ENCODE measurements at regions not wholly inside any gene's neighbourhood (a gene's known extent, or its start where the extent isn't known, plus 50 kb on each side); places are given as distances from the start of the nearest gene placed in this dataset.
"Not testable (repeated sequence)": the region's sequence is repeated elsewhere in the genome, so short reads cannot be mapped to it uniquely, and the experiment has no call there.

- Histone ChIP-seq H3K4me3 (ENCODE audit: low read depth, low read length) (no peak overlapping the region), H3K27ac (ENCODE audit: low read depth, low read length) (no peak overlapping the region)
- no peak for DNase-seq (ENCODE audit: low read depth in 4 of 6, low spot score in 6 of 6)
Measured at GRCh38 chr11:34798985-34799384, 117.2 kb downstream of the APIP start.

GRCh38 chr11:34797497-34797896 is 118.7 kb downstream of the APIP start:
- H3K4me3 ChIP-seq (ENCODE audit: low read depth, low read length); H3K27me3 ChIP-seq (ENCODE audit: control insufficient read depth, insufficient read depth, low read length); DNase-seq (ENCODE audit: low read depth in 4 of 6, low spot score in 6 of 6); H3K4me1 ChIP-seq (ENCODE audit: control insufficient read depth, insufficient read depth, low read length); H3K36me3 ChIP-seq (ENCODE audit: control insufficient read depth, insufficient read depth, low read length); H3K9me3 ChIP-seq (ENCODE audit: control insufficient read depth, insufficient read depth, low read length); H3K27ac ChIP-seq (ENCODE audit: low read depth, low read length): not testable (repeated sequence)

More at GRCh38 chr11:34798985-34799384, 117.2 kb downstream of the APIP start:
- H3K4me1 ChIP-seq (ENCODE audit: control insufficient read depth, insufficient read depth, low read length), result no peaks in the 10 kb centered on the region
- no peaks in the 10 kb centered on the region for H3K36me3 ChIP-seq (ENCODE audit: control insufficient read depth, insufficient read depth, low read length)
- peaks cover 1% of the 10 kb centered on the region for H3K9me3 ChIP-seq (ENCODE audit: control insufficient read depth, insufficient read depth, low read length)
- no peaks in the 10 kb centered on the region for H3K27me3 ChIP-seq (ENCODE audit: control insufficient read depth, insufficient read depth, low read length)

GRCh38 chr11:34795641-34796040 is 120.5 kb downstream of the APIP start:
- Histone ChIP-seq H3K4me1 (ENCODE audit: control insufficient read depth, insufficient read depth, low read length) (peaks cover 3% of the 10 kb centered on the region), H3K27ac (ENCODE audit: low read depth, low read length) (no peak overlapping the region), H3K36me3 (ENCODE audit: control insufficient read depth, insufficient read depth, low read length) (no peaks in the 10 kb centered on the region), H3K27me3 (ENCODE audit: control insufficient read depth, insufficient read depth, low read length) (no peaks in the 10 kb centered on the region), H3K4me3 (ENCODE audit: low read depth, low read length) (no peak overlapping the region), H3K9me3 (ENCODE audit: control insufficient read depth, insufficient read depth, low read length) (peaks cover 1% of the 10 kb centered on the region)
- no peak for DNase-seq (ENCODE audit: low read depth in 4 of 6, low spot score in 6 of 6)

GRCh38 chr11:34794696-34795095 is 121.5 kb downstream of the APIP start:
- Histone ChIP-seq H3K36me3 (ENCODE audit: control insufficient read depth, insufficient read depth, low read length) (no peaks in the 10 kb centered on the region), H3K27ac (ENCODE audit: low read depth, low read length) (no peak overlapping the region), H3K4me3 (ENCODE audit: low read depth, low read length) (no peak overlapping the region), H3K27me3 (ENCODE audit: control insufficient read depth, insufficient read depth, low read length) (no peaks in the 10 kb centered on the region), H3K9me3 (ENCODE audit: control insufficient read depth, insufficient read depth, low read length) (peaks cover 1% of the 10 kb centered on the region), H3K4me1 (ENCODE audit: control insufficient read depth, insufficient read depth, low read length) (peaks cover 3% of the 10 kb centered on the region)
- WGBS (ENCODE audit: insufficient coverage), result no CpG with 5 or more reads among the region's 3 CpGs
- DNase-seq (ENCODE audit: low read depth in 4 of 6, low spot score in 6 of 6), result no peak

GRCh38 chr11:34793666-34794065 is 122.5 kb downstream of the APIP start:
- no peak overlapping the region for H3K4me3 ChIP-seq (ENCODE audit: low read depth, low read length)
- no peak for DNase-seq (ENCODE audit: low read depth in 4 of 6, low spot score in 6 of 6)
- H3K4me1 ChIP-seq (ENCODE audit: control insufficient read depth, insufficient read depth, low read length), result peaks cover 3% of the 10 kb centered on the region
- H3K36me3 ChIP-seq (ENCODE audit: control insufficient read depth, insufficient read depth, low read length), result no peaks in the 10 kb centered on the region
- H3K27me3 ChIP-seq (ENCODE audit: control insufficient read depth, insufficient read depth, low read length), result no peaks in the 10 kb centered on the region
- peaks cover 1% of the 10 kb centered on the region for H3K9me3 ChIP-seq (ENCODE audit: control insufficient read depth, insufficient read depth, low read length)
- H3K27ac ChIP-seq (ENCODE audit: low read depth, low read length), result no peak overlapping the region

- peaks cover 3% of the 10 kb centered on the region for H3K4me1 ChIP-seq (ENCODE audit: control insufficient read depth, insufficient read depth, low read length)
- WGBS (ENCODE audit: insufficient coverage), result 0% methylated on average over 2 of the region's 4 CpGs
- H3K9me3 ChIP-seq (ENCODE audit: control insufficient read depth, insufficient read depth, low read length), result peaks cover 1% of the 10 kb centered on the region
- H3K27me3 ChIP-seq (ENCODE audit: control insufficient read depth, insufficient read depth, low read length), result no peaks in the 10 kb centered on the region
- no peaks in the 10 kb centered on the region for H3K36me3 ChIP-seq (ENCODE audit: control insufficient read depth, insufficient read depth, low read length)
- no peak overlapping the region for H3K4me3 ChIP-seq (ENCODE audit: low read depth, low read length)
- peak; percentile 45 to 86 (median 62) for DNase-seq (ENCODE audit: low read depth in 4 of 6, low spot score in 6 of 6)
- H3K27ac ChIP-seq (ENCODE audit: low read depth, low read length), result peak overlapping the region; percentile 65
Measured at GRCh38 chr11:34792814-34793258, 123.3 kb downstream of the APIP start.

GRCh38 chr11:34791780-34792542 is 124.2 kb downstream of the APIP start:
- 38% methylated on average over 1 of the region's 5 CpGs for WGBS (ENCODE audit: insufficient coverage)
- Histone ChIP-seq H3K4me1 (ENCODE audit: control insufficient read depth, insufficient read depth, low read length) (peaks cover 3% of the 10 kb centered on the region), H3K9me3 (ENCODE audit: control insufficient read depth, insufficient read depth, low read length) (no peaks in the 10 kb centered on the region), H3K27me3 (ENCODE audit: control insufficient read depth, insufficient read depth, low read length) (no peaks in the 10 kb centered on the region), H3K4me3 (ENCODE audit: low read depth, low read length) (no peak overlapping the region), H3K36me3 (ENCODE audit: control insufficient read depth, insufficient read depth, low read length) (no peaks in the 10 kb centered on the region), H3K27ac (ENCODE audit: low read depth, low read length) (peak overlapping the region; percentile 65)
- DNase-seq (ENCODE audit: low read depth in 4 of 6, low spot score in 6 of 6), result no peak

GRCh38 chr11:34790620-34791019 is 125.6 kb downstream of the APIP start:
- Histone ChIP-seq H3K4me3 (ENCODE audit: low read depth, low read length) (no peak overlapping the region), H3K9me3 (ENCODE audit: control insufficient read depth, insufficient read depth, low read length) (no peaks in the 10 kb centered on the region), H3K36me3 (ENCODE audit: control insufficient read depth, insufficient read depth, low read length) (no peaks in the 10 kb centered on the region), H3K4me1 (ENCODE audit: control insufficient read depth, insufficient read depth, low read length) (peaks cover 3% of the 10 kb centered on the region), H3K27ac (ENCODE audit: low read depth, low read length) (no peak overlapping the region), H3K27me3 (ENCODE audit: control insufficient read depth, insufficient read depth, low read length) (no peaks in the 10 kb centered on the region)
- 83% methylated on average over 1 of the region's 3 CpGs for WGBS (ENCODE audit: insufficient coverage)
- DNase-seq (ENCODE audit: low read depth in 4 of 6, low spot score in 6 of 6), result no peak

GRCh38 chr11:34789196-34789834 is 126.9 kb downstream of the APIP start:
- no peaks in the 10 kb centered on the region for H3K9me3 ChIP-seq (ENCODE audit: control insufficient read depth, insufficient read depth, low read length)
- no peak for DNase-seq (ENCODE audit: low read depth in 4 of 6, low spot score in 6 of 6)
- H3K27me3 ChIP-seq (ENCODE audit: control insufficient read depth, insufficient read depth, low read length), result no peaks in the 10 kb centered on the region
- H3K27ac ChIP-seq (ENCODE audit: low read depth, low read length), result no peak overlapping the region
- no peaks in the 10 kb centered on the region for H3K36me3 ChIP-seq (ENCODE audit: control insufficient read depth, insufficient read depth, low read length)
- WGBS (ENCODE audit: insufficient coverage), result 33% methylated on average over 3 of the region's 4 CpGs
- no peak overlapping the region for H3K4me3 ChIP-seq (ENCODE audit: low read depth, low read length)
- H3K4me1 ChIP-seq (ENCODE audit: control insufficient read depth, insufficient read depth, low read length), result peaks cover 3% of the 10 kb centered on the region

- Histone ChIP-seq H3K4me3 (ENCODE audit: low read depth, low read length) (no peak overlapping the region), H3K27ac (ENCODE audit: low read depth, low read length) (no peak overlapping the region), H3K9me3 (ENCODE audit: control insufficient read depth, insufficient read depth, low read length) (no peaks in the 10 kb centered on the region), H3K27me3 (ENCODE audit: control insufficient read depth, insufficient read depth, low read length) (no peaks in the 10 kb centered on the region), H3K4me1 (ENCODE audit: control insufficient read depth, insufficient read depth, low read length) (peaks cover 3% of the 10 kb centered on the region), H3K36me3 (ENCODE audit: control insufficient read depth, insufficient read depth, low read length) (no peaks in the 10 kb centered on the region)
- no peak for DNase-seq (ENCODE audit: low read depth in 4 of 6, low spot score in 6 of 6)
- 92% methylated on average over 2 of the region's 2 CpGs for WGBS (ENCODE audit: insufficient coverage)
Measured at GRCh38 chr11:34788642-34789041, 127.5 kb downstream of the APIP start.

Measured in spinal cord (tissue), 9 donors.